Tibial artery (tissue), 4 donors: ENCODE measurements at regions not wholly inside any gene's neighbourhood (a gene's known extent, or its start where the extent isn't known, plus 50 kb on each side); places are given as distances from the start of the nearest gene placed in this dataset.
A peak's percentile ranks its signal among the peaks of the same experiment; 100 is the strongest.

Experiments used
- DNase-seq, 2 donors: peaks; one replicate each; pipeline ENCODE4 v3.0.0-alpha.2; 2019
- H3K27ac ChIP-seq, 2 donors: fragments of 200-600 bp; sonication (generic) in 1 of 2; 1 replicate in 1 of 2; 2 replicates in 1 of 2; pipeline ENCODE4 v1.5.1; 2018 to 2019; ENCODE audit warnings: mild to moderate bottlenecking in 1 of 2
- H3K27me3 ChIP-seq, 2 donors: fragments of 200-600 bp; sonication (generic) in 1 of 2; one replicate each; pipeline versions ENCODE4 v1.5.1 to v1.6.0; 2016 to 2019
- H3K36me3 ChIP-seq, 3 donors: fragments of 200-600 bp; sonication (generic) in 2 of 3; one replicate each; pipeline ENCODE4 v1.5.1; 2016 to 2019; ENCODE audit warnings: mild to moderate bottlenecking in 2 of 3
- H3K4me1 ChIP-seq, 4 donors: fragments of 200-600 bp; sonication (generic) in 2 of 4; 1 replicate in 3 of 4; 2 replicates in 1 of 4; pipeline ENCODE4 v1.5.1; 2016 to 2019
- H3K4me3 ChIP-seq, 2 donors: fragments of 200-600 bp; sonication (generic) in 1 of 2; 1 replicate in 1 of 2; 2 replicates in 1 of 2; pipeline ENCODE4 v1.5.1; 2018 to 2019; ENCODE audit warnings: mild to moderate bottlenecking in 2 of 2
- H3K9me3 ChIP-seq, 3 donors: fragments of 200-600 bp; sonication (generic) in 1 of 3; one replicate each; pipeline ENCODE4 v1.5.1; 2016 to 2019
- CTCF ChIP-seq, 2 experiments: fragments of 200-600 bp in 1 of 2; fragments of 450-650 bp in 1 of 2; IDR thresholded peaks; one replicate each; pipeline ENCODE4 v1.5.1; 2017 to 2019; ENCODE audit warnings: antibody characterized with exemption in 2 of 2, mild to moderate bottlenecking in 1 of 2, moderate library complexity in 1 of 2
- intact Hi-C: fragments of 100-400 bp; cut with DNase I; formaldehyde crosslinking; loops from one replicate; pipeline ENCODE4 v1.15.0; 2023; ENCODE audit warnings: low total_unique reads

- Histone ChIP-seq H3K27me3 (no peaks in the 10 kb centered on the region), H3K27ac (no peak overlapping the region), H3K9me3 (no peaks in the 10 kb centered on the region), H3K36me3 (no peaks in the 10 kb centered on the region), H3K4me1 (peaks cover 0 to 27% (median 19%) of the 10 kb centered on the region in 4 donors), H3K4me3 (no peak overlapping the region)
- intact Hi-C loops = no loop called here
- no peak for DNase-seq
- no peak for TF ChIP-seq CTCF (IDR thresholded peaks at IDR 0.05)
Measured at GRCh38 chr17:77568540-77568939, 390.0 kb upstream of the TNRC6C start.

GRCh38 chr17:77569846-77570564 is 388.5 kb upstream of the TNRC6C start:
- intact Hi-C loops = no loop called here
- Histone ChIP-seq H3K36me3 (no peaks in the 10 kb centered on the region), H3K27me3 (no peaks in the 10 kb centered on the region), H3K9me3 (no peaks in the 10 kb centered on the region), H3K4me3 (no peak overlapping the region), H3K27ac (no peak overlapping the region), H3K4me1 (peaks cover 0 to 34% (median 21%) of the 10 kb centered on the region in 4 donors)
- peak in 1 of 2 donors; percentile 62 for DNase-seq
- no peak for TF ChIP-seq CTCF (IDR thresholded peaks at IDR 0.05)

GRCh38 chr17:77570565-77570898 is 388.0 kb upstream of the TNRC6C start:
- Histone ChIP-seq H3K4me3 (no peak overlapping the region), H3K4me1 (peaks cover 0 to 34% (median 21%) of the 10 kb centered on the region in 4 donors), H3K9me3 (no peaks in the 10 kb centered on the region), H3K36me3 (no peaks in the 10 kb centered on the region), H3K27ac (peak overlapping the region in 1 of 2 donors; percentile 20), H3K27me3 (no peaks in the 10 kb centered on the region)
- intact Hi-C loops = no loop called here
- TF ChIP-seq CTCF (IDR thresholded peaks at IDR 0.05) = no peak
- peak in 1 of 2 donors; percentile 51 for DNase-seq

GRCh38 chr17:77571155-77571981 is 387.1 kb upstream of the TNRC6C start:
- intact Hi-C loops = no loop called here
- peak; percentile 50 to 69 for DNase-seq
- Histone ChIP-seq H3K36me3 (no peaks in the 10 kb centered on the region), H3K27me3 (no peaks in the 10 kb centered on the region), H3K4me3 (peak overlapping the region; percentile 32 to 39), H3K9me3 (no peaks in the 10 kb centered on the region), H3K27ac (peak overlapping the region in 1 of 2 donors; percentile 20), H3K4me1 (peaks cover 0 to 34% (median 21%) of the 10 kb centered on the region in 4 donors)
- no peak for TF ChIP-seq CTCF (IDR thresholded peaks at IDR 0.05)

GRCh38 chr17:77572065-77572601 is 386.4 kb upstream of the TNRC6C start:
- Histone ChIP-seq H3K27ac (peak overlapping the region in 1 of 2 donors; percentile 23), H3K36me3 (no peaks in the 10 kb centered on the region), H3K27me3 (no peaks in the 10 kb centered on the region), H3K4me3 (peak overlapping the region; percentile 32 to 39), H3K9me3 (no peaks in the 10 kb centered on the region), H3K4me1 (peaks cover 0 to 34% (median 21%) of the 10 kb centered on the region in 4 donors)
- peak in 1 of 2 donors; percentile 72 for DNase-seq
- TF ChIP-seq CTCF (IDR thresholded peaks at IDR 0.05) = no peak
- intact Hi-C loops = no loop called here
